RWPE2 (cell line): ENCODE measurements at regions not wholly inside any gene's neighbourhood (a gene's known extent, or its start where the extent isn't known, plus 50 kb on each side); places are given as distances from the start of the nearest gene placed in this dataset.
A peak's percentile ranks its signal among the peaks of the same experiment; 100 is the strongest.

ENCODE experiments used
- ATAC-seq: fragments of 200-7000 bp; cut with Tn5 transposase; 3 replicates; pipeline ENCODE4 v1.9.1; 2021; ENCODE audit warnings: low read depth
- DNase-seq: peaks from one replicate; pipeline ENCODE4 v3.0.0-alpha.2; 2020; ENCODE audit warnings: low spot score
- H3K27ac ChIP-seq: fragments of 450-650 bp; 2 replicates; pipeline ENCODE4 v1.5.1; 2017; ENCODE audit warnings: mild to moderate bottlenecking; ENCODE audit not compliant: poor library complexity, severe bottlenecking
- H3K27me3 ChIP-seq: fragments of 250-450 bp; sonication (Bioruptor Pico); 2 replicates; pipeline ENCODE4 v1.5.1; 2021; ENCODE audit warnings: mild to moderate bottlenecking, moderate library complexity; ENCODE audit not compliant: insufficient read depth, poor library complexity, severe bottlenecking
- H3K36me3 ChIP-seq: fragments of 250-450 bp; sonication (Bioruptor Pico); 2 replicates; pipeline ENCODE4 v1.5.1; 2020; ENCODE audit warnings: low read depth, mild to moderate bottlenecking, moderate library complexity
- H3K4me1 ChIP-seq: fragments of 250-450 bp; sonication (Bioruptor Pico); 2 replicates; pipeline ENCODE4 v1.5.1; 2021; ENCODE audit warnings: mild to moderate bottlenecking, moderate library complexity; ENCODE audit not compliant: insufficient read depth, poor library complexity, severe bottlenecking
- H3K4me3 ChIP-seq: fragments of 250-450 bp; sonication (Bioruptor Pico); 2 replicates; pipeline ENCODE4 v1.5.1; 2021; ENCODE audit warnings: mild to moderate bottlenecking, moderate library complexity; ENCODE audit not compliant: severe bottlenecking
- H3K9me3 ChIP-seq: fragments of 250-450 bp; sonication (Bioruptor Pico); 2 replicates; pipeline ENCODE4 v1.5.1; 2021; ENCODE audit warnings: mild to moderate bottlenecking, moderate library complexity; ENCODE audit not compliant: severe bottlenecking
- TF ChIP-seq, protein P1 (sequence below): fragments of 450-650 bp; IDR thresholded peaks from one replicate; pipeline ENCODE4 v1.5.1; 2017; ENCODE audit warnings: mild to moderate bottlenecking, moderate library complexity; ENCODE audit not compliant: poor library complexity, severe bottlenecking

DNA sequence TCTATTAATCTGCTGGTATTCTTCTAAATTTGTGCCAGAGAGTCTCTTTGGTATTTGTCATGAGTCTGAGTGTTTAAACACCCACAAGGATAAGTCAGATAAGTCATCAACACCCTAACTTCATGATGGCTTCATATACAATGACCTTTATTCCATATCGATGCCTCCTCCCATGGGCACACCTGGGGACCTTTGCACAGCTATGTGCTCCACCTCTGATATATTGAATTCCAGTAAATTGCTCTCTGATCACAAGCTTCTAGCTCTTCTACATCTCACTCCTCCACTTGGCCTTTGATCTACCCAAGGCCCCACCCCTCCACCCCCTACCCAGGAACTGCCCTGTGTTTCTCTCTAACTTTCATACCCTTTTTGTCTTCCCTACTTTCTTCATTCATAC is 102.7 kb upstream of the MIER3 start:
- Histone ChIP-seq H3K9me3 (no peaks in the 10 kb centered on the region), H3K4me1 (peaks cover 6% of the 10 kb centered on the region), H3K36me3 (no peaks in the 10 kb centered on the region), H3K27ac (no peak overlapping the region), H3K27me3 (no peaks in the 10 kb centered on the region), H3K4me3 (no peak overlapping the region)
- ATAC-seq (no peak), DNase-seq (no peak)
- TF ChIP-seq, protein P1, sequence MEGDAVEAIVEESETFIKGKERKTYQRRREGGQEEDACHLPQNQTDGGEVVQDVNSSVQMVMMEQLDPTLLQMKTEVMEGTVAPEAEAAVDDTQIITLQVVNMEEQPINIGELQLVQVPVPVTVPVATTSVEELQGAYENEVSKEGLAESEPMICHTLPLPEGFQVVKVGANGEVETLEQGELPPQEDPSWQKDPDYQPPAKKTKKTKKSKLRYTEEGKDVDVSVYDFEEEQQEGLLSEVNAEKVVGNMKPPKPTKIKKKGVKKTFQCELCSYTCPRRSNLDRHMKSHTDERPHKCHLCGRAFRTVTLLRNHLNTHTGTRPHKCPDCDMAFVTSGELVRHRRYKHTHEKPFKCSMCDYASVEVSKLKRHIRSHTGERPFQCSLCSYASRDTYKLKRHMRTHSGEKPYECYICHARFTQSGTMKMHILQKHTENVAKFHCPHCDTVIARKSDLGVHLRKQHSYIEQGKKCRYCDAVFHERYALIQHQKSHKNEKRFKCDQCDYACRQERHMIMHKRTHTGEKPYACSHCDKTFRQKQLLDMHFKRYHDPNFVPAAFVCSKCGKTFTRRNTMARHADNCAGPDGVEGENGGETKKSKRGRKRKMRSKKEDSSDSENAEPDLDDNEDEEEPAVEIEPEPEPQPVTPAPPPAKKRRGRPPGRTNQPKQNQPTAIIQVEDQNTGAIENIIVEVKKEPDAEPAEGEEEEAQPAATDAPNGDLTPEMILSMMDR = no peak

DNA sequence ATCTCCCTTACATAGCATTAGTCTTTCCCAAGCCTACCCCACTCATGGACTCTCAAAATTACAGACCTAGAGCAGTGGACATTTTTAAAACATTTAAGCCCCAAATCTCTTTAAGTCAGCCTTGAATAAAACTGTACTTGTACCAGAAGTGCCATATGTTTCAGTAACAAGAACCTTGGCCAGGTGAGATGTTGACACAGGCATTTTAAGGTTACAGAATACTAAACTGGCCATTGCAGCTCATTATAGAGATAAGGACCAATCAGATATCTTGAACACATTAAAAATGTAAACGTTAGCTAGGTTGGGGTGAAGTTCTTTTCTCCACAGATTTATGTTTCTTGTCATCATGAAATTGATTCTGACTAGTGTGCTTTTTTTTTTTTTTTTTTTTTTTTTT is 103.8 kb upstream of the MIER3 start:
- Histone ChIP-seq H3K4me1 (peaks cover 4% of the 10 kb centered on the region), H3K4me3 (no peak overlapping the region), H3K36me3 (no peaks in the 10 kb centered on the region), H3K9me3 (no peaks in the 10 kb centered on the region), H3K27me3 (no peaks in the 10 kb centered on the region), H3K27ac (no peak overlapping the region)
- ATAC-seq (no peak), DNase-seq (no peak)
- TF ChIP-seq, protein P1 = no peak

DNA sequence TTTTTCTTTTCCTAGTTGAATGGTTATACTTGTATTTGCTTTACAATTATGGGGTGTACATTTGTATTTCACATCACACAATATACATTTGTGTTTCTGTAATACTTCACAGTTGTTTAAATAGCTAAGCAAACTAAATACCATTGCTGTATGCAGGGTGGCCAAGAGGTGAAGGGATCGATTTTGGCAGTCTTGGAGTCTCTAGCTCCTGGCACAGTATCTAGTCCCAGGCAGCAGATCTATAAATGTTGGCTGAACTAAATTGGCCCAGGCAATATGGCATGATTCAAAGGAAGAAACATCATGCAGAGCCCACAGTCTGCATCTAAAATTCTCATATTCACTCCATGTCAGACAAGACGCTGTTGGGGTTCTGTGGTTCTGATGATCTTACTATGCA is 110.1 kb upstream of the GPBP1 start:
- H3K36me3 ChIP-seq = no peaks in the 10 kb centered on the region
- no peaks in the 10 kb centered on the region for H3K27me3 ChIP-seq
- no peak overlapping the region for H3K4me3 ChIP-seq
- ATAC-seq (no peak), DNase-seq (no peak)
- H3K4me1 ChIP-seq = peaks cover 5% of the 10 kb centered on the region
- TF ChIP-seq, protein P1 = no peak
- H3K27ac ChIP-seq = no peak overlapping the region
- no peaks in the 10 kb centered on the region for H3K9me3 ChIP-seq

DNA sequence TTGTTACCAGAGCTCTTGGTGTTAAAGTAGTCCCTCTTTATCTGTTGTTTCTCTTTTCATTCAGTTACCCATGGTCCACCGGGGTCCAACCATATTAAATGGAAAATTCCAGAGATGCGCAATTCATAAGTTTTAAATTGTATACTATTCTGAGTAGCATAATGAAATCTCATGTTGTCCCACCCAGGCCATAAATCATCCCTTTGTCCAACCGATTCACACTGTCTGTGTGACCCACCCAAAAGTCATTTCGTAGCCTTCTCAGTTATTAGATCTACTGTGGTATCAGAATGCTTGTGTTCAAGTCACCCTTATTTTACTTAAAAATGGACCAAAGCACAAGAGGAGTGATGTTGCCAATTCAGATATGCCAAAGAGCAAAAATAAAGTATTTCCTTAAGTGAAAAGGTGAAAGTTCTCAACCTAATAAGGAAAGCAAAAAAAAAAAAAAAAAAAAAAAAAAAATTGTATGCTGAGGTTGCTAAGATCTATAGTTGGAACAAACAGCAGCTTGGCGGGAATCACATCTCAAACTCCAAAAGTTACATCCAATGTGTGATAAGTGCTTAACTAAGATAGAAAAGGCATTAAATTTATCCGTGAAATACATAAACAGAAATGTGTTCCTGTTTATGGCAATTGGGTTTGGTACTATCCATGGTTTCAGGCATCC is 106.8 kb upstream of the GPBP1 start:
- Histone ChIP-seq H3K9me3 (no peaks in the 10 kb centered on the region), H3K4me1 (peaks cover 5% of the 10 kb centered on the region), H3K4me3 (no peak overlapping the region), H3K36me3 (no peaks in the 10 kb centered on the region), H3K27ac (no peak overlapping the region), H3K27me3 (no peaks in the 10 kb centered on the region)
- ATAC-seq (no peak), DNase-seq (no peak)
- TF ChIP-seq, protein P1 = no peak

DNA sequence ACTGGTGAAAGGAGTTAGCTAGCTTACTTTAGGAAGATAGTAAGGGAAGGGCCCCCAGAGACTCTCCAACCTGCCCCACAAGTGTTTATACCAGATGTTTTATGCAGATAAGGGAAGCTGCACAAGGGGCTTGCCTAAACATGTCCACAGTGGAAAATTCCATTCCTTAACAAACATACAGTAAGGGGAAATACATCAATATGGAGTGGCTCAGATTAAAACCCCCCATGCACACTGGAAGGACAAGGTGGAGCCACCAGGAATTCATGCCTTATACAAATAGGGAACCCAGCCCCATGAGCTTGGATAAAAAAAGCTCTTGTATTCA is 106.3 kb upstream of the GPBP1 start:
- Histone ChIP-seq H3K4me3 (no peak overlapping the region), H3K4me1 (peaks cover 5% of the 10 kb centered on the region), H3K27me3 (no peaks in the 10 kb centered on the region), H3K36me3 (no peaks in the 10 kb centered on the region), H3K9me3 (no peaks in the 10 kb centered on the region), H3K27ac (no peak overlapping the region)
- DNase-seq = no peak
- TF ChIP-seq, protein P1 = no peak
- ATAC-seq = peak; percentile 51; the same call in 1 of the 3 replicates
